ENCODE measurements at regions not wholly inside any gene's neighbourhood (a gene's known extent, or its start where the extent isn't known, plus 50 kb on each side); places are given as distances from the start of the nearest gene placed in this dataset.

- no peak for DNase-seq
- no peaks in the 10 kb centered on the region for H3K9me3 ChIP-seq
- H3K27ac ChIP-seq = no peak overlapping the region
- no peak for ATAC-seq
- H3K27me3 ChIP-seq (ENCODE audit: insufficient read depth in 3 of 3, low read length in 2 of 3) = peaks cover 0 to 2% (median 0%) of the 10 kb centered on the region in 3 donors
- no peaks in the 10 kb centered on the region for H3K4me1 ChIP-seq
- TF ChIP-seq CTCF (IDR thresholded peaks at IDR 0.05) = no peak
- WGBS, 3 donors = 92 to 98% (median 95%) methylated on average over 2 of the region's 2 CpGs
- no peaks in the 10 kb centered on the region for H3K36me3 ChIP-seq (ENCODE audit: insufficient read depth in 1 of 2, low read depth in 1 of 2)
- H3K4me3 ChIP-seq = no peak overlapping the region
- intact Hi-C loops (cut with DNase I) = no loop called here
Observed at GRCh38 chr3:55352668-55353067, 134.4 kb downstream of the WNT5A start.

DNA sequence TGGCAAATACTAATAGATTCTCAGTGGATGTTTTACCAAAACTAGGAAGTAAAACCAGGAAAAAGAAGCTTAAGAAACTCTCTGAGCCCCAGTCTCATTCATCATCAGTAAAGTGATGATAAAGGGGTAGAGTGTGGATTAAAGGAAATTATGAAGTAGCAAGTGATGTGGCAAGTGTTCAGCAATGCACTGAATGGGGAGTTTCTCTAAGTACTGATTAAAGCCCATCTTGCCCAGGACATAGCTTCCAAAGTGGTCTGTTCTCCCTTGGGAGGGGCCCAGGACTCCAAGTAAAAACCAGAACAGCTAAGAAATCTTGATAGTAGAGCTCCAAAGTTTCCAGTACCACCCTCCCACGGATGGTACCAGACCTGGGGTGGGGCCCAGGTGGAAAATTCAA lies 137.3 kb downstream of the WNT5A start:
- TF ChIP-seq CTCF (IDR thresholded peaks at IDR 0.05) = no peak
- Histone ChIP-seq H3K9me3 (no peaks in the 10 kb centered on the region), H3K27me3 (ENCODE audit: insufficient read depth in 3 of 3, low read length in 2 of 3) (peaks cover 0 to 2% (median 0%) of the 10 kb centered on the region in 3 donors), H3K36me3 (ENCODE audit: insufficient read depth in 1 of 2, low read depth in 1 of 2) (no peaks in the 10 kb centered on the region), H3K27ac (no peak overlapping the region), H3K4me1 (no peaks in the 10 kb centered on the region), H3K4me3 (no peak overlapping the region)
- intact Hi-C loops (cut with DNase I) = no loop called here
- DNase-seq (no peak), ATAC-seq (no peak)
- 39 to 47% (median 43%) methylated on average over 1 of the region's 1 CpG for WGBS, 3 donors

GRCh38 chr3:55343486-55344357 lies 143.4 kb downstream of the WNT5A start:
- no peak for TF ChIP-seq CTCF (IDR thresholded peaks at IDR 0.05)
- Histone ChIP-seq H3K4me3 (no peak overlapping the region), H3K27me3 (ENCODE audit: insufficient read depth in 3 of 3, low read length in 2 of 3) (no peaks in the 10 kb centered on the region), H3K27ac (no peak overlapping the region), H3K4me1 (no peaks in the 10 kb centered on the region), H3K9me3 (no peaks in the 10 kb centered on the region), H3K36me3 (ENCODE audit: insufficient read depth in 1 of 2, low read depth in 1 of 2) (no peaks in the 10 kb centered on the region)
- ATAC-seq (no peak), DNase-seq (no peak)
- intact Hi-C loops (cut with DNase I) = no loop called here

- no peak for TF ChIP-seq CTCF (IDR thresholded peaks at IDR 0.05)
- 71 to 81% (median 75%) methylated on average over 3 of the region's 3 CpGs for WGBS, 3 donors
- Histone ChIP-seq H3K4me1 (no peaks in the 10 kb centered on the region), H3K27ac (no peak overlapping the region), H3K4me3 (no peak overlapping the region), H3K9me3 (no peaks in the 10 kb centered on the region), H3K36me3 (ENCODE audit: insufficient read depth in 1 of 2, low read depth in 1 of 2) (no peaks in the 10 kb centered on the region), H3K27me3 (ENCODE audit: insufficient read depth in 3 of 3, low read length in 2 of 3) (no peaks in the 10 kb centered on the region)
- intact Hi-C loops (cut with DNase I) = no loop called here
- no peak for DNase-seq
- ATAC-seq = no peak
Observed at GRCh38 chr3:55341502-55342031, 145.5 kb downstream of the WNT5A start.
